Keratinocyte (primary cell): ENCODE measurements at regions not wholly inside any gene's neighbourhood (a gene's known extent, or its start where the extent isn't known, plus 50 kb on each side); places are given as distances from the start of the nearest gene placed in this dataset.

Experiments
- DNase-seq: peaks from one replicate; pipeline ENCODE4 v3.0.0-alpha.2; 2011; ENCODE audit warnings: low read depth, missing footprints, low spot score
- FAIRE-seq: peaks from 2 replicates; lab custom pipeline; 2011; peaks lifted over from hg19 to GRCh38; lab: Jason Lieb, UNC
- H2AFZ ChIP-seq: 2 replicates; pipeline ENCODE4 v1.6.0; 2012; ENCODE audit warnings: low read length, control low read depth, inconsistent platforms; ENCODE audit not compliant: control insufficient read depth
- H3K27ac ChIP-seq: 2 replicates; pipeline ENCODE4 v1.5.1; 2011; ENCODE audit warnings: low read length; ENCODE audit not compliant: control insufficient read depth, insufficient read depth
- H3K27me3 ChIP-seq: 3 replicates; pipeline ENCODE4 v1.6.0; 2011; ENCODE audit warnings: low read length; ENCODE audit not compliant: control insufficient read depth, insufficient read depth; ENCODE audit errors: extremely low read depth
- H3K36me3 ChIP-seq, 2 experiments: 2 replicates in 1 of 2; 3 replicates in 1 of 2; pipeline ENCODE4 v1.5.1; 2011; ENCODE audit warnings: low read length in 2 of 2, mild to moderate bottlenecking in 1 of 2; ENCODE audit not compliant: control insufficient read depth in 2 of 2, insufficient read depth in 2 of 2; ENCODE audit errors: extremely low read depth in 1 of 2
- H3K4me1 ChIP-seq: 3 replicates; pipeline ENCODE4 v1.5.1; 2011; ENCODE audit warnings: low read length; ENCODE audit not compliant: control insufficient read depth, insufficient read depth; ENCODE audit errors: extremely low read depth
- H3K4me2 ChIP-seq: 3 replicates; pipeline ENCODE4 v1.6.0; 2011; ENCODE audit warnings: low read depth, low read length; ENCODE audit not compliant: control insufficient read depth, insufficient read depth; ENCODE audit errors: extremely low read depth
- H3K4me3 ChIP-seq, 3 experiments: fragments of 200-600 bp in 1 of 3; sonication (generic) in 1 of 3; 2 replicates in 2 of 3; 3 replicates in 1 of 3; pipeline ENCODE4 v1.5.1; 2011 to 2016; ENCODE audit warnings: low read length in 3 of 3, mild to moderate bottlenecking in 3 of 3, control low read depth in 2 of 3, inconsistent platforms in 1 of 3, low read depth in 1 of 3, mixed read lengths in 1 of 3, mixed run types in 1 of 3, moderate library complexity in 1 of 3; ENCODE audit not compliant: control insufficient read depth in 2 of 3, insufficient read depth in 2 of 3; ENCODE audit errors: extremely low read depth in 1 of 3
- H3K79me2 ChIP-seq: 2 replicates; pipeline ENCODE4 v1.6.0; 2012; ENCODE audit warnings: low read length; ENCODE audit not compliant: control insufficient read depth, insufficient read depth
- H3K9ac ChIP-seq: 3 replicates; pipeline ENCODE4 v1.6.0; 2011; ENCODE audit warnings: low read length; ENCODE audit not compliant: control insufficient read depth, insufficient read depth; ENCODE audit errors: extremely low read depth
- H3K9me1 ChIP-seq: 3 replicates; pipeline ENCODE4 v1.6.0; 2011; ENCODE audit warnings: low read length; ENCODE audit not compliant: control insufficient read depth, insufficient read depth; ENCODE audit errors: extremely low read depth
- H3K9me3 ChIP-seq: 2 replicates; pipeline ENCODE4 v1.5.1; 2012; ENCODE audit warnings: low read depth, low read length; ENCODE audit not compliant: control insufficient read depth
- H4K20me1 ChIP-seq: 3 replicates; pipeline ENCODE4 v1.6.0; 2011; ENCODE audit warnings: low read length; ENCODE audit not compliant: control insufficient read depth, insufficient read depth; ENCODE audit errors: extremely low read depth
- EZH2 ChIP-seq: IDR thresholded peaks from one replicate; pipeline ENCODE4 v1.6.1; 2012; ENCODE audit warnings: inconsistent platforms, mild to moderate bottlenecking, low read length, moderate library complexity
- dilution Hi-C: fragments of 300-500 bp; cut with MboI; formaldehyde crosslinking; loops from one replicate; pipeline ENCODE4 v1.7.0; 2020; ENCODE audit warnings: low sequenced_read_pairs; ENCODE audit not compliant: extremely low pct_ligation_motif_present
- TF ChIP-seq, protein P1 (sequence below), 3 experiments: IDR thresholded peaks in 1 of 3; conservative IDR thresholded peaks in 1 of 3; optimal IDR thresholded peaks in 1 of 3; 2 replicates in 2 of 3; 3 replicates in 1 of 3; pipeline versions ENCODE3 to v1.5.1; 2011; ENCODE audit warnings: low read length in 3 of 3, mild to moderate bottlenecking in 3 of 3, moderate library complexity in 2 of 3, control low read depth in 1 of 3, inconsistent platforms in 1 of 3; ENCODE audit not compliant: insufficient read depth in 2 of 3; ENCODE audit errors: extremely low read depth in 1 of 3

DNA sequence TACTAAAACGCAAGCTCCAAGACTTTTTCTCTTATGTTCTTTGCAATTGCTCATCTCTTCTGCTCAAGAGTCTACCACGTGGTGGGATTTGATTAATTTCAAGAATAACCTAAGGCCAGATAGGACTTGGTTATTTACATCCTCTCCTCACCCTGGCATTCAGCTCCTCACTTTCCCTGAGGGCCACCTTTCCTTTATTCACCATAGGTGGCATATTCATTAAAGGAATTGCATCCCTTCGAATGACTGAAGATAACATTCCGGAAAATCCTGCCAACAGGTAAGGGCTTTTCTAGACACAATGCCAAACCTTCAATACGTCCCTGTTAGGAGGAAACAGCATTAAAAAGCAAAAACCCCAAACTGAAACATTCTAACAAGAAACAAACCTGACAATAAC lies 220.0 kb upstream of the KBTBD8 start:
- Histone ChIP-seq H3K4me2 (no peak overlapping the region), H4K20me1 (no peaks in the 10 kb centered on the region), H3K27me3 (no peaks in the 10 kb centered on the region), H3K9me1 (no peaks in the 10 kb centered on the region), H3K4me3 (no peak overlapping the region), H3K36me3 (no peaks in the 10 kb centered on the region), H3K79me2 (no peaks in the 10 kb centered on the region), H3K9me3 (no peaks in the 10 kb centered on the region), H3K4me1 (no peaks in the 10 kb centered on the region), H2AFZ (no peak overlapping the region), H3K9ac (no peak overlapping the region), H3K27ac (no peak overlapping the region)
- DNase-seq (no peak), FAIRE-seq (no peak)
- dilution Hi-C loops, result no loop called here
- TF ChIP-seq EZH2, result no peak
- TF ChIP-seq, protein P1, sequence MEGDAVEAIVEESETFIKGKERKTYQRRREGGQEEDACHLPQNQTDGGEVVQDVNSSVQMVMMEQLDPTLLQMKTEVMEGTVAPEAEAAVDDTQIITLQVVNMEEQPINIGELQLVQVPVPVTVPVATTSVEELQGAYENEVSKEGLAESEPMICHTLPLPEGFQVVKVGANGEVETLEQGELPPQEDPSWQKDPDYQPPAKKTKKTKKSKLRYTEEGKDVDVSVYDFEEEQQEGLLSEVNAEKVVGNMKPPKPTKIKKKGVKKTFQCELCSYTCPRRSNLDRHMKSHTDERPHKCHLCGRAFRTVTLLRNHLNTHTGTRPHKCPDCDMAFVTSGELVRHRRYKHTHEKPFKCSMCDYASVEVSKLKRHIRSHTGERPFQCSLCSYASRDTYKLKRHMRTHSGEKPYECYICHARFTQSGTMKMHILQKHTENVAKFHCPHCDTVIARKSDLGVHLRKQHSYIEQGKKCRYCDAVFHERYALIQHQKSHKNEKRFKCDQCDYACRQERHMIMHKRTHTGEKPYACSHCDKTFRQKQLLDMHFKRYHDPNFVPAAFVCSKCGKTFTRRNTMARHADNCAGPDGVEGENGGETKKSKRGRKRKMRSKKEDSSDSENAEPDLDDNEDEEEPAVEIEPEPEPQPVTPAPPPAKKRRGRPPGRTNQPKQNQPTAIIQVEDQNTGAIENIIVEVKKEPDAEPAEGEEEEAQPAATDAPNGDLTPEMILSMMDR (optimal IDR thresholded peaks at IDR 0.05 in 1 of 3, IDR thresholded peaks at IDR 0.05 in 1 of 3, conservative IDR thresholded peaks at IDR 0.05 in 1 of 3; ENCODE audit: extremely low read depth in 1 of 3, insufficient read depth in 2 of 3, low read length in 3 of 3), result no peak

DNA sequence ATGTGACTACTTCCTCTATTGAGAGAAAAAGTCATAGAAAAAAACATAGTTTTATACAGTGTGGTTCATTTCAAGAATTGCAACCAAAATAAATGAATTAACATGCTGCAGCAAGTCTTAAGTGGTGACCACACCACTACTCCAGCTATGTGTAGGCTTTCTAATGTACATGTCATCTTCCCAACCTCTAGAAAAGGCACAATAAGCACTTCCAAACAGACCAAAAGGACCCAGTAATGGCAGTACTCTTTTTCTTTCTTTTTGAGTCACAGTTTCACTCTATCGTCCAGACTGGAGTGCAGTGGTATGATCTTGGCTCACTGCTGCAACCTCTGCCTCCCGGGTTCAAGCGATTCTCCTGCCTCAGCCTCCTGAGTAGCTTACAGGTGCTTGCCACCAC lies 219.3 kb upstream of the KBTBD8 start:
- H3K27me3 ChIP-seq, result no peaks in the 10 kb centered on the region
- H3K9me1 ChIP-seq, result no peaks in the 10 kb centered on the region
- no peaks in the 10 kb centered on the region for H3K9me3 ChIP-seq
- FAIRE-seq (no peak), DNase-seq (no peak)
- no peak for TF ChIP-seq EZH2
- TF ChIP-seq, protein P1 (optimal IDR thresholded peaks at IDR 0.05 in 1 of 3, IDR thresholded peaks at IDR 0.05 in 1 of 3, conservative IDR thresholded peaks at IDR 0.05 in 1 of 3; ENCODE audit: extremely low read depth in 1 of 3, insufficient read depth in 2 of 3, low read length in 3 of 3), result no peak
- H3K4me3 ChIP-seq, result no peak overlapping the region
- dilution Hi-C loops, result no loop called here
- H3K27ac ChIP-seq, result no peak overlapping the region
- H3K36me3 ChIP-seq, result no peaks in the 10 kb centered on the region
- no peak overlapping the region for H3K4me2 ChIP-seq
- no peaks in the 10 kb centered on the region for H4K20me1 ChIP-seq
- no peak overlapping the region for H3K9ac ChIP-seq
- no peaks in the 10 kb centered on the region for H3K4me1 ChIP-seq
- no peaks in the 10 kb centered on the region for H3K79me2 ChIP-seq
- no peak overlapping the region for H2AFZ ChIP-seq
